B cell (primary cell): ENCODE measurements at regions not wholly inside any gene's neighbourhood (a gene's known extent, or its start where the extent isn't known, plus 50 kb on each side); places are given as distances from the start of the nearest gene placed in this dataset.

Experiments used
- ATAC-seq: fragments of 200-7000 bp; cut with Tn5 transposase; one replicate; pipeline ENCODE4 v1.10.0; 2021; ENCODE audit warnings: low read depth, mild to moderate bottlenecking, moderate number of reproducible peaks, moderate library complexity
- CTCF ChIA-PET: fragments of 350-600 bp; sonication (Branson Sonifier 250); formaldehyde crosslinking; loops from one replicate; lab custom pipeline; 2021; ENCODE audit warnings: antibody characterized with exemption, inconsistent platforms; lab: Charles Lee
- POLR2A ChIA-PET: fragments of 350-600 bp; sonication (Branson Sonifier 250); formaldehyde crosslinking; loops from one replicate; lab custom pipeline; 2021; ENCODE audit warnings: antibody characterized with exemption; lab: Charles Lee
- DNase-seq: peaks from one replicate; pipeline ENCODE4 v3.0.0; 2013
- H2AFZ ChIP-seq: 2 replicates; pipeline ENCODE4 v1.6.1; 2012; ENCODE audit warnings: mild to moderate bottlenecking, low read depth, low read length; ENCODE audit not compliant: insufficient read depth, poor library complexity, severe bottlenecking
- H3K27ac ChIP-seq, 2 donors: 1 replicate in 1 of 2; 2 replicates in 1 of 2; pipeline ENCODE4 v1.5.1; 2012 to 2013; ENCODE audit warnings: low read length in 2 of 2, mild to moderate bottlenecking in 2 of 2, moderate library complexity in 1 of 2
- H3K27me3 ChIP-seq, 4 experiments: fragments of 200-600 bp in 1 of 4; sonication (generic) in 1 of 4; replicated peaks in 1 of 4; 1 replicate in 2 of 4; 2 replicates in 2 of 4; pipeline versions ENCODE4 v1.6.1 to v1.7.0; 2013 to 2016; ENCODE audit warnings: low read length in 3 of 4, mild to moderate bottlenecking in 2 of 4, mixed read lengths in 1 of 4, moderate library complexity in 1 of 4; ENCODE audit not compliant: insufficient read depth in 4 of 4, control insufficient read depth in 3 of 4; ENCODE audit errors: control extremely low read depth in 1 of 4
- H3K36me3 ChIP-seq, 2 experiments: replicated peaks in 1 of 2; 1 replicate in 1 of 2; 2 replicates in 1 of 2; pipeline versions ENCODE4 v1.6.1 to v1.7.1; 2013; ENCODE audit warnings: low read length in 1 of 2; ENCODE audit not compliant: insufficient read depth in 2 of 2, control insufficient read depth in 1 of 2; ENCODE audit errors: control extremely low read depth in 1 of 2, extremely low read depth in 1 of 2
- H3K4me1 ChIP-seq, 2 donors: fragments of 200-600 bp in 1 of 2; sonication (generic) in 1 of 2; 1 replicate in 1 of 2; 2 replicates in 1 of 2; pipeline versions ENCODE4 v1.5.1 to v1.6.1; 2013 to 2017; ENCODE audit warnings: low read length in 2 of 2; ENCODE audit not compliant: control insufficient read depth in 2 of 2, insufficient read depth in 2 of 2
- H3K4me2 ChIP-seq: replicated peaks from 2 replicates; pipeline ENCODE3; 2012; ENCODE audit warnings: mild to moderate bottlenecking, low read depth, low read length; ENCODE audit not compliant: poor library complexity, severe bottlenecking
- H3K4me3 ChIP-seq, 5 experiments: fragments of 200-600 bp in 1 of 5; sonication (generic) in 1 of 5; 1 replicate in 3 of 5; 2 replicates in 2 of 5; pipeline versions ENCODE4 v1.5.1 to v1.7.0; 2011 to 2016; ENCODE audit warnings: low read length in 4 of 5, mild to moderate bottlenecking in 4 of 5, low read depth in 2 of 5, control low read depth in 1 of 5, moderate library complexity in 1 of 5; ENCODE audit not compliant: insufficient read depth in 1 of 5; ENCODE audit errors: control extremely low read depth in 1 of 5, extremely low read depth in 1 of 5
- H3K79me2 ChIP-seq: fragments of 200-600 bp; sonication (generic); one replicate; pipeline ENCODE4 v1.6.0; 2016; ENCODE audit warnings: low read length; ENCODE audit not compliant: control insufficient read depth, insufficient read depth
- H3K9ac ChIP-seq: fragments of 200-600 bp; sonication (generic); 2 replicates; pipeline ENCODE4 v1.6.1; 2017; ENCODE audit warnings: mild to moderate bottlenecking, low read length, moderate library complexity
- H3K9me3 ChIP-seq, 3 donors: one replicate each; pipeline versions ENCODE4 v1.6.1 to v1.7.1; 2013; ENCODE audit warnings: low read length in 2 of 3; ENCODE audit not compliant: control insufficient read depth in 2 of 3, insufficient read depth in 1 of 3; ENCODE audit errors: control extremely low read depth in 1 of 3
- H4K20me1 ChIP-seq: 2 replicates; pipeline ENCODE4 v1.6.0; 2012; ENCODE audit warnings: mild to moderate bottlenecking, low read length; ENCODE audit not compliant: insufficient read depth, control insufficient read depth, poor library complexity, severe bottlenecking
- H3K27ac Mint-ChIP-seq: one replicate; pipeline ENCODE4 v1.8.0; 2021; ENCODE audit warnings: mixed read lengths
- H3K27me3 Mint-ChIP-seq: one replicate; pipeline ENCODE4 v1.8.0; 2021; ENCODE audit warnings: mixed read lengths
- H3K4me1 Mint-ChIP-seq: one replicate; pipeline ENCODE4 v1.8.0; 2021; ENCODE audit warnings: mixed read lengths
- H3K4me3 Mint-ChIP-seq: one replicate; pipeline ENCODE4 v1.8.0; 2021; ENCODE audit warnings: mixed read lengths
- H3K9me3 Mint-ChIP-seq: one replicate; pipeline ENCODE4 v1.8.0; 2022; ENCODE audit warnings: mixed read lengths; ENCODE audit not compliant: insufficient read depth
- CTCF ChIP-seq: fragments of 200-600 bp; IDR thresholded peaks from one replicate; pipeline ENCODE4 v1.8.0; 2022; ENCODE audit warnings: antibody characterized with exemption, mild to moderate bottlenecking
- EZH2 ChIP-seq: IDR thresholded peaks from 2 replicates; pipeline ENCODE4 v1.6.1; 2012; ENCODE audit warnings: borderline replicate concordance, low read depth, mild to moderate bottlenecking, moderate library complexity, low read length; ENCODE audit not compliant: insufficient read depth, poor library complexity, severe bottlenecking
- WGBS: methylation state at CpG from one replicate; pipeline ENCODE4 v1.1.5; 2013; ENCODE audit warnings: missing lambda C conversion rate; ENCODE audit not compliant: insufficient coverage; 5-methylcytosine and 5-hydroxymethylcytosine counted together
- intact Hi-C: fragments of 100-400 bp; cut with micrococcal nuclease; formaldehyde crosslinking; loops from one replicate; pipeline ENCODE4 v1.10.0; 2022

GRCh38 chr3:116802651-116803050, 93.1 kb downstream of the TUSC7 start:
- DNase-seq (no peak), ATAC-seq (no peak)
- Histone ChIP-seq H3K36me3 (no peaks in the 10 kb centered on the region), H3K9me3 (no peaks in the 10 kb centered on the region), H3K4me2 (no peak overlapping the region), H3K79me2 (no peaks in the 10 kb centered on the region), H2AFZ (no peak overlapping the region), H3K4me3 (no peak overlapping the region), H3K27me3 (no peaks in the 10 kb centered on the region), H3K27ac (no peak overlapping the region), H3K4me1 (no peaks in the 10 kb centered on the region), H3K9ac (no peak overlapping the region), H4K20me1 (no peaks in the 10 kb centered on the region)
- POLR2A ChIA-PET: no interaction called here
- H3K27ac Mint-ChIP-seq: no peak overlapping the region
- intact Hi-C loops: no loop called here
- no peak overlapping the region for H3K4me3 Mint-ChIP-seq
- peaks cover 4% of the 10 kb centered on the region for H3K9me3 Mint-ChIP-seq
- no peaks in the 10 kb centered on the region for H3K4me1 Mint-ChIP-seq
- CTCF ChIA-PET: no interaction called here
- TF ChIP-seq CTCF (no peak), EZH2 (no peak)
- no peaks in the 10 kb centered on the region for H3K27me3 Mint-ChIP-seq

- Histone ChIP-seq H3K27me3 (no peaks in the 10 kb centered on the region), H3K4me3 (no peak overlapping the region), H3K79me2 (no peaks in the 10 kb centered on the region), H3K9ac (no peak overlapping the region), H3K4me2 (no peak overlapping the region), H3K36me3 (no peaks in the 10 kb centered on the region), H4K20me1 (no peaks in the 10 kb centered on the region), H3K27ac (no peak overlapping the region), H2AFZ (no peak overlapping the region), H3K9me3 (no peaks in the 10 kb centered on the region), H3K4me1 (no peaks in the 10 kb centered on the region)
- Mint-ChIP-seq H3K4me1 (no peaks in the 10 kb centered on the region), H3K9me3 (peaks cover 4% of the 10 kb centered on the region), H3K27ac (no peak overlapping the region), H3K27me3 (no peaks in the 10 kb centered on the region), H3K4me3 (no peak overlapping the region)
- intact Hi-C loops: no loop called here
- ATAC-seq (no peak), DNase-seq (no peak)
- WGBS: no CpG with 5 or more reads among the region's 1 CpG
- TF ChIP-seq EZH2 (no peak), CTCF (no peak)
- POLR2A ChIA-PET: no interaction called here
- CTCF ChIA-PET: no interaction called here
Observed at GRCh38 chr3:116806351-116806750, 96.8 kb downstream of the TUSC7 start.
